Large intestine (tissue), 3 donors: ENCODE measurements at regions not wholly inside any gene's neighbourhood (a gene's known extent, or its start where the extent isn't known, plus 50 kb on each side); places are given as distances from the start of the nearest gene placed in this dataset.
A peak's percentile ranks its signal among the peaks of the same experiment; 100 is the strongest.

ENCODE experiments used
- DNase-seq, 2 donors: peaks; one replicate each; pipeline versions ENCODE4 v3.0.0 to v3.0.0-alpha.2; 2013
- H3K27ac ChIP-seq: one replicate; pipeline ENCODE4 v1.5.1; 2013; ENCODE audit warnings: low read length
- H3K27me3 ChIP-seq: 2 replicates; pipeline ENCODE4 v1.6.1; 2013; ENCODE audit warnings: low read length; ENCODE audit not compliant: control insufficient read depth, insufficient read depth
- H3K36me3 ChIP-seq: 2 replicates; pipeline ENCODE4 v1.6.1; 2013; ENCODE audit warnings: low read length; ENCODE audit not compliant: control insufficient read depth, insufficient read depth
- H3K4me1 ChIP-seq: one replicate; pipeline ENCODE4 v1.6.1; 2013; ENCODE audit warnings: low read length; ENCODE audit not compliant: control insufficient read depth, insufficient read depth
- H3K4me3 ChIP-seq: one replicate; pipeline ENCODE4 v1.5.1; 2013; ENCODE audit warnings: low read length
- H3K9me3 ChIP-seq: one replicate; pipeline ENCODE4 v1.6.1; 2013; ENCODE audit warnings: mild to moderate bottlenecking, low read depth, low read length, moderate library complexity; ENCODE audit not compliant: control insufficient read depth
- WGBS: methylation state at CpG from one replicate; pipeline ENCODE4 v1.1.5; 2013; ENCODE audit warnings: low lambda C conversion rate; ENCODE audit not compliant: insufficient coverage; 5-methylcytosine and 5-hydroxymethylcytosine counted together

DNA sequence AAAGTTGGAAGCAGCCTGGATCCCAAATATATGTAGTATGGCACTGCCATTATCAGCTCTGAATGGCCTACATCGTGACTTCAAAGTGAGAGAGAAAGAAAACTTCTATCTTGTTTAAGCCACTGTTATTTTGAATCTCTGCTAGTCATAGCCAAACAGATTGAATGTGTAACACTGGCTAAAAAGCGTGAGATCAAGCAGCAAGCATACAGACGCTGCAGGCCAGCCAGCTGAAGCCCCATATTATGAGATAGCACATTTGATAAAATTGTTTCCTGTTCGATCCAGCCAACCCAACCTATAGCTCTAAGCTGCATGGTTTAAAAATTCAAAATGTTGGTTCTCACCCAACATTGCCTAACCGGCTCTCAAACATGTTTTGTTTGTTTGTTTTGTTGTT lies 95.0 kb downstream of the DUSP6 start:
- H3K4me1 ChIP-seq: no peaks in the 10 kb centered on the region
- no peak overlapping the region for H3K4me3 ChIP-seq
- no peaks in the 10 kb centered on the region for H3K9me3 ChIP-seq
- whole genome bisulfite sequencing: no CpG with 5 or more reads among the region's 5 CpGs
- no peaks in the 10 kb centered on the region for H3K27me3 ChIP-seq
- H3K27ac ChIP-seq: no peak overlapping the region
- DNase-seq: no peak
- no peaks in the 10 kb centered on the region for H3K36me3 ChIP-seq

DNA sequence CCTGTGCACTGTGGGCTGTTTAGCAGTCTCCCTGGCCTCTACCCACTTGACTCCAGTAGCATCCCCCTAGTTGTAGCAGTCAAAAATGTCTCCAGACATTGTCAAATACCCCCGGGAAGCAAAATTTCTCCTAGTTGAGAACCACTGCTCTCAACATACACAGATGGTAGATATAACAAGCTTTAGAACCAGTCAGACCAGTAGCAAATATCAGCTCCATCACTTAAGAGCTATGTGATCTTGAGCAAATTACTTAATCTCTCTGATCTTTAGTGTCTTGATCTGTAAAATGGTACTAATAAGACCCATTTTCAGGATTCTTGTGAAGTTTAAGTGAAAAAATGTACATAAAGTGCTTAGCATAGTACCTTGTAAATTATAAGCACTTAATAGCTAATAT lies 96.2 kb downstream of the DUSP6 start:
- no CpG with 5 or more reads among the region's 1 CpG for WGBS
- H3K4me1 ChIP-seq: no peaks in the 10 kb centered on the region
- no peak for DNase-seq
- no peaks in the 10 kb centered on the region for H3K9me3 ChIP-seq
- H3K4me3 ChIP-seq: no peak overlapping the region
- H3K36me3 ChIP-seq: no peaks in the 10 kb centered on the region
- no peak overlapping the region for H3K27ac ChIP-seq
- no peaks in the 10 kb centered on the region for H3K27me3 ChIP-seq

DNA sequence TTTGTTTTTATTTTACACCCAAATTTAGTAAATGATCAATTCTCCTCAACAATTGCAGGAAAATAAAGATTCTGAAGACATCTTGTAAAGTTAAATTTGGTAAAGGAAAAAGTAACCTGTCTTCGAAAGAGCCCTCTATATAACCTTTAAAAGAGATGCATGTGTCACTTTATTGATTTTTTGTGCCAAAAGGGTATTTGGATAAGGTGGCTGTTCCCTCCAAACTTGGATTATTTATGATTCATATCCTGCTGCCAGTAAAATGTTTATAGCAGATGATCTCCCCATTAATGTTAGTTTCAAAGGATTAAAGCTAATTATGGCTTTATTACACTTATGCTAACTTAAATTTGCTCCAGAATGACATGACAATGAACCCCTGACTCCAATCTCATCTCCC lies 98.8 kb downstream of the DUSP6 start:
- Histone ChIP-seq H3K4me1 (no peaks in the 10 kb centered on the region), H3K27ac (no peak overlapping the region), H3K9me3 (no peaks in the 10 kb centered on the region), H3K4me3 (no peak overlapping the region), H3K27me3 (no peaks in the 10 kb centered on the region), H3K36me3 (no peaks in the 10 kb centered on the region)
- DNase-seq: no peak
- 100% methylated on average over 1 of the region's 1 CpG for WGBS

DNA sequence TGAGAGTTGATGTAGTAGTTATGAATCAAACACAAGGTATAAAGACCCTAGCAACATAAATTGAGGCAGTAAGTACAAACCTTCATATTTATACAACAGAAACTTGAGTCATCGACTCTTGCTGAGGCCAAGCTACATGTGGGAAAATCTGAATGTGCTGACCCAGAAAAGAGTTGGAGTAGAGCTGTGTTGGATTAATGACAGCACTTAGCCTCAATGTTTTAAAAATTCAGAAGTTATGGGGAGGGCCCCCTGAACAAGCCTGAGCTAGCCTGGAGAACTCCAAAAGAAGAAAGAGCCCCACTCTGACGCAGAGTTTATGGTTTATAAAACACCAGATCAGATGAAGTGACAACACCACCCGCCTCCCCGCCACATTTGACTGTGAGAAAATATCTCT lies 100.0 kb downstream of the DUSP6 start:
- WGBS: 100% methylated on average over 1 of the region's 4 CpGs
- no peaks in the 10 kb centered on the region for H3K36me3 ChIP-seq
- H3K4me3 ChIP-seq: no peak overlapping the region
- no peaks in the 10 kb centered on the region for H3K27me3 ChIP-seq
- H3K9me3 ChIP-seq: no peaks in the 10 kb centered on the region
- H3K27ac ChIP-seq: peak overlapping the region; percentile 14
- no peak for DNase-seq
- H3K4me1 ChIP-seq: no peaks in the 10 kb centered on the region

DNA sequence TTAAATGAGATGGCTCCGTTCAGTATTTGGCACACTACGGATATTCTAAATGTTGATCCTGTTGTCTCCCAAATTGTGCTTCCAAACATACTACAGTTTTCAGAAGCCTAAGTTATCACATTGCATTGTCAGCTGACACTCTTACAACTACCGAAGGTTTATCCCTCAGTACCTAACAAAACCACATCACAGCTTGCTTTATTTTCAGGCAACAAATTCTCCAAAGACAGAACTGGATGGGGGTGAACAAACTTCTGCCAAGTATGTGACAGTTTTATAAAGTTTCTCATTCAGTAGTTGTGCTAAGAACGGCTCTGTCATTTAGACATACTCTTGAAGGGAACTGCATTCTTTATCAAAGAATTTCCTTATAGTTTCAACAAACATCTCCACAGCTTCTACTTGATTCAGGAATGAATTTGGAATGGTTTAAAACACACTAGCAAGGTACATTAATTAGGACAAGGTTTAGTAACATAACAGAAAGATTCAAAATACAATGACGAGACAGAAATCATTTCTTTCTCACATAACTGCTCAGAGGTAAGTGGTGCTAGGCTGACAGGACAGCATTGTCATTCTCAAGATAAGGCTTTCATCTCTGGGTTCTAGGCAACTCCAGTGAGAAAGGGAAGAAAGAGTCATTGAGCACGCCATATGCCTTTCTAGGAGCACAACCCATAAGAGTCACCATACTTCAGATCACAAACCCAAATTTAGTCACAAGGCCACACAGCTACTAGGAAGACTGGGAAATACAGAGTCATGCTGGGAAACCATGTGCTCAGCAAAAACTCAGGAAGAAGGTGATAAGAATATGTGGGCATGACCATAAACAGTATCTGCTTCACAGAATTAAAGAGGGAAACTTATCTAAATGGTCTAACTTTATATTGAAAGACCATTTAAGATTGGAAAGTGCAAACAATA lies 100.7 kb downstream of the DUSP6 start:
- H3K4me1 ChIP-seq: no peaks in the 10 kb centered on the region
- no peaks in the 10 kb centered on the region for H3K36me3 ChIP-seq
- DNase-seq: peak in 1 of 2 donors; percentile 57
- no CpG with 5 or more reads among the region's 6 CpGs for WGBS
- no peak overlapping the region for H3K4me3 ChIP-seq
- no peak overlapping the region for H3K27ac ChIP-seq
- H3K9me3 ChIP-seq: no peaks in the 10 kb centered on the region
- H3K27me3 ChIP-seq: no peaks in the 10 kb centered on the region

DNA sequence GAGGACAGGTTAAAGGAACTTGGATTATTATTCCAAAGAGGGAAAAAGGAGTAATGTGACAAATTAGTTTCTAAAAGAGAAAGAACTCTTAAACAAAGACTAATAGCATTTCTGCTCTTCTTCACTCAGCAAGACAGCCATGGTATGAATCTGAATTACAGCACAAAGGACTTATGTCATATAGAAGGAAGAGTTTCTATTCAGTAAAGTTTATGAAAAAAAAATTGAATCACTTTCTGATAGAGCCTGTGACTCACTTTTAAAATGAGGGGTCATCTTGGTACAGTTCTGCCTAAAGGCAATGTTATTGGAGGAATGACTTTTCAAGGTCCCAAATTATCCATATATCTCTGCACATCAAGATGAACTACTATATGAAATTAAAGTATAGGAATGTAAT lies 101.7 kb downstream of the DUSP6 start:
- Histone ChIP-seq H3K4me1 (no peaks in the 10 kb centered on the region), H3K27me3 (no peaks in the 10 kb centered on the region), H3K9me3 (no peaks in the 10 kb centered on the region), H3K36me3 (no peaks in the 10 kb centered on the region), H3K4me3 (no peak overlapping the region), H3K27ac (no peak overlapping the region)
- no peak for DNase-seq

DNA sequence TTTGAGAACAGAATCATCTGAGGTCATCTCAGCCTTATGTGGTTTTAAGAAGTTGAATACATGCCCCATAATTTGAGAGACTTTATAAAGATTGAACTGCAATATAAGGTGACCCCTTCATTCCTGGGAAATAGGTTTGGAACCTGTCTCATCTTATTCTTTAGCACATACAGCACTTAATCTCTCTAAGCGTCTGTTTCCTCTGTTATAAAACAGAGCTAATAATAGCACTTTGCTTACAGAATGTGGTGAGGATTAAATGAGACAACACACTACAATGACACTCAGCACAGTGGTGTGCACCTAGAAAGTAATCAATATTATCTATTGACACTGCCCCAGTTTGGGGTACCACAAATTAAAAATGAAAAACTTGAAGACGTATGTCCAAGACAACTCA lies 102.1 kb downstream of the DUSP6 start:
- DNase-seq: no peak
- Histone ChIP-seq H3K4me1 (no peaks in the 10 kb centered on the region), H3K27ac (no peak overlapping the region), H3K36me3 (no peaks in the 10 kb centered on the region), H3K27me3 (no peaks in the 10 kb centered on the region), H3K9me3 (no peaks in the 10 kb centered on the region), H3K4me3 (no peak overlapping the region)
- WGBS: 67% methylated on average over 1 of the region's 2 CpGs

DNA sequence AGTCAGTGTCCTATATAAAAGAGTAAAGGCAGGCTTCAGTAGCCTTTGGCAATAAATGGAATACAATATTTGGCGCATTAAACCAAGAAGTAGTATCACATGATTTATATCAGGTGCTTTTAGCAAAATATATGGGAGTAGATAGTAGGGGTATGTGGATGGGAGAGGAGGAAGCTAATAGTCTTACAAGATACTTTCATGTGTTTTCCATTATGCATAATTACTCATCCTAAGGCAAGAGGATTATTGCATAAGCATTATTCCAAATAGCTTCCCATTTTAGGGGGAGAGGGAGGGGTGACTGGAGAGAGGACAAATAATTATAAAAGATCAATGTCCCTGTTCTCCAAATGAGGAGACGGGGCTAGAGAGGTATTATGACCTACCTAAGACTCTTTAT lies 104.3 kb downstream of the DUSP6 start:
- no peak overlapping the region for H3K27ac ChIP-seq
- no peaks in the 10 kb centered on the region for H3K4me1 ChIP-seq
- no peaks in the 10 kb centered on the region for H3K9me3 ChIP-seq
- no peaks in the 10 kb centered on the region for H3K36me3 ChIP-seq
- no peak for DNase-seq
- H3K27me3 ChIP-seq: no peaks in the 10 kb centered on the region
- WGBS: 94% methylated on average over 2 of the region's 2 CpGs
- H3K4me3 ChIP-seq: no peak overlapping the region

DNA sequence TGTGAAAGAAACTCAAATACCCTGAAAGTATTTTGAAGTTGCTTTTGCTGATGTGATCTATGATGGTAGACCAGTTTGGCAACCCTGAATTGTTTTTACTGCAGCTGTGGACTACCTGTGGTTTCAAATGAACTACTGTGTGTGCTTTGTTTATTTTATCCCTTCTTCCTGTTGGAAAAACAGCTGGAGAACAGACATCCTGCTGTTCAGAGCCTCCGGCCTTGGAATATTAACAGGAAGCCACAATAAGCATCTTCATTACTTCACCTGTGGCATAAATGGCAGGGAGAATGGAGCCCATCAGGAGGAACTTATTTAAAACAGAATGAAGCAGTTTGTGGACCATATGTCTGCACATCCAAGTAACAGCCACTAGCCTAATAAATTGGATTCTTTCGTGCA lies 104.8 kb downstream of the DUSP6 start:
- no peaks in the 10 kb centered on the region for H3K27me3 ChIP-seq
- no peaks in the 10 kb centered on the region for H3K4me1 ChIP-seq
- no CpG with 5 or more reads among the region's 2 CpGs for WGBS
- no peak overlapping the region for H3K27ac ChIP-seq
- H3K9me3 ChIP-seq: no peaks in the 10 kb centered on the region
- DNase-seq: no peak
- no peak overlapping the region for H3K4me3 ChIP-seq
- H3K36me3 ChIP-seq: no peaks in the 10 kb centered on the region

DNA sequence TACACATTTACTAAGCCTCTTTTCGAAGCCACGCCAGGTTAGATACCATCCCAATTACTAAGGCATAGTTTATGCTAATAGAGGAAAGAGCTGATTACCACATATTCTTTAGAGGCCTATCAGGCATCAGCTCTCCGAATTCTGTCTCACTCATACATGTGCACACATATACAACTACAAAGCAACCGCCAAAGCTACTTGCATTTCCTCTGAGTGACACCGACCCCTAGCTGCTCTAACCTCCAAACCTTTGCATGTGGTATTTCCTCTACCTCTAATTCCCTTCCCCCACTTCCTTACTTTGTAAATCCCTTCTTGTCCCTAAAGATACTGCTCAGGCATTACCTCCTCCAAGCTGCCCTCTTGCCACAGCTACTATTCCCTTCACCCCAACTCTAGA lies 107.2 kb downstream of the DUSP6 start:
- DNase-seq: no peak
- H3K36me3 ChIP-seq: no peaks in the 10 kb centered on the region
- no peaks in the 10 kb centered on the region for H3K27me3 ChIP-seq
- no CpG with 5 or more reads among the region's 5 CpGs for WGBS
- H3K27ac ChIP-seq: no peak overlapping the region
- peaks cover 3% of the 10 kb centered on the region for H3K9me3 ChIP-seq
- H3K4me1 ChIP-seq: no peaks in the 10 kb centered on the region
- no peak overlapping the region for H3K4me3 ChIP-seq

DNA sequence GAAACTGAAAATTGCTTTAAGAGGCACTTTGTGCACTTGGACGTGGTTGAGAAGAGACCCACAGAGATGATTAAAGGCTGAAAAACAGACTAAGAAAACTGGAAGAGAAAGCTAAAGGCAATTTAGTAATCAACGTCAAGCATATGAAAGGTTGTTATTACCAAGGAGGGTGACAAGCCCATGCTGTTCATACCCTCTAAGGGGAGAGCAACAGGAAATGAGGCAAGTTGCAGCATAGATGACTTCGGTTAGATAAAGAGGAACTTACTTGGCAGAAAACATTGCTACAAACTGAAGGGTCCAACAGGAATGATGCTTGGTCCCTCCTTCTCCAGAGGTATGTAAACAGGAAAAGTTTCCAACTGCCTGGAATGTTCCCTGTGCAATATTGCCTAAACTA lies 107.8 kb downstream of the DUSP6 start:
- Histone ChIP-seq H3K9me3 (peaks cover 3% of the 10 kb centered on the region), H3K27me3 (no peaks in the 10 kb centered on the region), H3K4me1 (no peaks in the 10 kb centered on the region), H3K27ac (no peak overlapping the region), H3K4me3 (no peak overlapping the region), H3K36me3 (no peaks in the 10 kb centered on the region)
- DNase-seq: no peak
- 67% methylated on average over 1 of the region's 3 CpGs for WGBS
